Spleen (tissue), 11 donors: ENCODE measurements at regions not wholly inside any gene's neighbourhood (a gene's known extent, or its start where the extent isn't known, plus 50 kb on each side); places are given as distances from the start of the nearest gene placed in this dataset.

Source experiments
- DNase-seq: peaks from one replicate; pipeline ENCODE4 v3.0.0-alpha.2; 2020
- H3K27ac ChIP-seq, 8 donors: fragments of 200-600 bp; sonication (generic) in 7 of 8; 1 replicate in 4 of 8; 2 replicates in 4 of 8; pipeline versions ENCODE4 v1.5.0 to v1.8.0; 2016 to 2021; ENCODE audit warnings: inconsistent platforms in 4 of 8, mild to moderate bottlenecking in 4 of 8, moderate library complexity in 1 of 8
- H3K27me3 ChIP-seq, 7 donors: fragments of 200-600 bp; sonication (generic) in 6 of 7; replicated peaks in 1 of 7; 1 replicate in 4 of 7; 2 replicates in 3 of 7; pipeline versions ENCODE4 v1.5.0 to v1.8.0; 2016 to 2021; ENCODE audit warnings: inconsistent platforms in 3 of 7, mild to moderate bottlenecking in 1 of 7
- H3K36me3 ChIP-seq, 6 donors: fragments of 200-600 bp; sonication (generic) in 5 of 6; 1 replicate in 4 of 6; 2 replicates in 2 of 6; pipeline versions ENCODE4 v1.5.0 to v1.8.0; 2016 to 2021; ENCODE audit warnings: inconsistent platforms in 2 of 6
- H3K4me1 ChIP-seq, 6 donors: fragments of 200-600 bp; sonication (generic) in 5 of 6; 1 replicate in 3 of 6; 2 replicates in 3 of 6; pipeline versions ENCODE4 v1.5.0 to v1.8.0; 2016 to 2021; ENCODE audit warnings: inconsistent platforms in 3 of 6
- H3K4me3 ChIP-seq, 8 donors: fragments of 200-600 bp; sonication (generic) in 7 of 8; 1 replicate in 4 of 8; 2 replicates in 4 of 8; pipeline versions ENCODE4 v1.5.0 to v1.8.0; 2016 to 2021; ENCODE audit warnings: inconsistent platforms in 4 of 8, mild to moderate bottlenecking in 4 of 8, moderate library complexity in 2 of 8
- H3K9me3 ChIP-seq, 8 donors: fragments of 200-600 bp; sonication (generic) in 7 of 8; 1 replicate in 4 of 8; 2 replicates in 4 of 8; pipeline versions ENCODE4 v1.5.0 to v1.8.0; 2016 to 2021; ENCODE audit warnings: inconsistent platforms in 4 of 8
- POLR2A ChIP-seq, 3 donors: fragments of 450-650 bp; IDR thresholded peaks; one replicate each; pipeline ENCODE4 v1.5.1; 2017; ENCODE audit warnings: antibody characterized with exemption in 3 of 3, mild to moderate bottlenecking in 1 of 3
- POLR2AphosphoS5 ChIP-seq, 3 donors: sonication (generic); formaldehyde crosslinking; IDR thresholded peaks; one replicate each; pipeline ENCODE4 v1.5.1; 2017; ENCODE audit warnings: antibody characterized with exemption in 3 of 3
- WGBS, 5 donors: extraction: QIAGEN DNeasy Blood & Tissue Kit in 3 of 5; methylation state at CpG; one replicate each; pipeline versions ENCODE4 v1.1.5 to v1.1.7; 2013 to 2018; 5-methylcytosine and 5-hydroxymethylcytosine counted together
- intact Hi-C: fragments of 100-400 bp; cut with DNase I; formaldehyde crosslinking; loops from one replicate; pipeline ENCODE4 v1.15.0; 2023; ENCODE audit warnings: low total_unique reads
- TF ChIP-seq, protein P1 (sequence below), 11 experiments: fragments of 200-600 bp in 7 of 11; fragments of 450-650 bp in 4 of 11; sonication (generic) in 4 of 11; IDR thresholded peaks in 8 of 11; conservative IDR thresholded peaks in 3 of 11; 1 replicate in 7 of 11; 2 replicates in 4 of 11; pipeline versions ENCODE4 v1.4.0 to v1.8.0; 2016 to 2021; ENCODE audit warnings: antibody characterized with exemption in 11 of 11, inconsistent platforms in 4 of 11, mild to moderate bottlenecking in 1 of 11
- donor health status: healthy with polysubstance abuse.
- donor health status: DM: no; HTN: no; CAD: no; lungs with moderate emphysema.
- donor health status: DM: no; HTN: no; CAD: no.
- donor health status: Bipolar disorder and iron deficiency.
- donor health status: healthy.
- donor health status: DM: no; HTN: no; CAD: no.
- donor health status: DM: yes; HTN: yes; CAD: no.

GRCh38 chr17:72049914-72050313 lies 70.9 kb upstream of the SOX9 start:
- intact Hi-C loops = no loop called here
- no peaks in the 10 kb centered on the region for H3K36me3 ChIP-seq
- no peaks in the 10 kb centered on the region for H3K4me1 ChIP-seq
- peaks cover 0 to 22% (median 0%) of the 10 kb centered on the region in 7 donors for H3K27me3 ChIP-seq
- H3K9me3 ChIP-seq = peaks cover 0 to 13% (median 0%) of the 10 kb centered on the region in 8 donors
- H3K4me3 ChIP-seq = no peak overlapping the region
- DNase-seq = no peak
- WGBS, 5 donors = 70 to 86% (median 82%) methylated on average over 2 of the region's 2 CpGs
- TF ChIP-seq POLR2AphosphoS5 (IDR thresholded peaks at IDR 0.05) (no peak), POLR2A (IDR thresholded peaks at IDR 0.05) (no peak)
- TF ChIP-seq, protein P1, sequence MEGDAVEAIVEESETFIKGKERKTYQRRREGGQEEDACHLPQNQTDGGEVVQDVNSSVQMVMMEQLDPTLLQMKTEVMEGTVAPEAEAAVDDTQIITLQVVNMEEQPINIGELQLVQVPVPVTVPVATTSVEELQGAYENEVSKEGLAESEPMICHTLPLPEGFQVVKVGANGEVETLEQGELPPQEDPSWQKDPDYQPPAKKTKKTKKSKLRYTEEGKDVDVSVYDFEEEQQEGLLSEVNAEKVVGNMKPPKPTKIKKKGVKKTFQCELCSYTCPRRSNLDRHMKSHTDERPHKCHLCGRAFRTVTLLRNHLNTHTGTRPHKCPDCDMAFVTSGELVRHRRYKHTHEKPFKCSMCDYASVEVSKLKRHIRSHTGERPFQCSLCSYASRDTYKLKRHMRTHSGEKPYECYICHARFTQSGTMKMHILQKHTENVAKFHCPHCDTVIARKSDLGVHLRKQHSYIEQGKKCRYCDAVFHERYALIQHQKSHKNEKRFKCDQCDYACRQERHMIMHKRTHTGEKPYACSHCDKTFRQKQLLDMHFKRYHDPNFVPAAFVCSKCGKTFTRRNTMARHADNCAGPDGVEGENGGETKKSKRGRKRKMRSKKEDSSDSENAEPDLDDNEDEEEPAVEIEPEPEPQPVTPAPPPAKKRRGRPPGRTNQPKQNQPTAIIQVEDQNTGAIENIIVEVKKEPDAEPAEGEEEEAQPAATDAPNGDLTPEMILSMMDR (IDR thresholded peaks at IDR 0.05 in 8 of 11, conservative IDR thresholded peaks at IDR 0.05 in 3 of 11) = no peak
- no peak overlapping the region for H3K27ac ChIP-seq

GRCh38 chr17:72053036-72053435 lies 67.8 kb upstream of the SOX9 start:
- no peak for DNase-seq
- TF ChIP-seq POLR2A (IDR thresholded peaks at IDR 0.05) (no peak), POLR2AphosphoS5 (IDR thresholded peaks at IDR 0.05) (no peak)
- TF ChIP-seq, protein P1 (IDR thresholded peaks at IDR 0.05 in 8 of 11, conservative IDR thresholded peaks at IDR 0.05 in 3 of 11) = no peak
- H3K4me1 ChIP-seq = no peaks in the 10 kb centered on the region
- H3K27me3 ChIP-seq = peaks cover 0 to 18% (median 0%) of the 10 kb centered on the region in 7 donors
- WGBS, 5 donors = 31 to 36% (median 34%) methylated on average over 11 of the region's 11 CpGs
- H3K36me3 ChIP-seq = no peaks in the 10 kb centered on the region
- H3K4me3 ChIP-seq = no peak overlapping the region
- H3K27ac ChIP-seq = no peak overlapping the region
- peaks cover 0 to 13% (median 0%) of the 10 kb centered on the region in 8 donors for H3K9me3 ChIP-seq
- intact Hi-C loops = no loop called here

- peaks cover 0 to 13% (median 0%) of the 10 kb centered on the region in 8 donors for H3K9me3 ChIP-seq
- H3K4me3 ChIP-seq = no peak overlapping the region
- H3K27ac ChIP-seq = no peak overlapping the region
- no peak for DNase-seq
- peaks cover 0 to 18% (median 0%) of the 10 kb centered on the region in 7 donors for H3K27me3 ChIP-seq
- intact Hi-C loops = no loop called here
- H3K4me1 ChIP-seq = no peaks in the 10 kb centered on the region
- WGBS, 5 donors = 18 to 29% (median 20%) methylated on average over 12 of the region's 12 CpGs
- no peaks in the 10 kb centered on the region for H3K36me3 ChIP-seq
- TF ChIP-seq POLR2A (IDR thresholded peaks at IDR 0.05) = no peak
- TF ChIP-seq POLR2AphosphoS5 (IDR thresholded peaks at IDR 0.05) = no peak
- TF ChIP-seq, protein P1 (IDR thresholded peaks at IDR 0.05 in 8 of 11, conservative IDR thresholded peaks at IDR 0.05 in 3 of 11) = no peak
These were observed 67.4 kb upstream of the SOX9 start for GRCh38 chr17:72053449-72053848.

GRCh38 chr17:72056155-72056554 lies 64.7 kb upstream of the SOX9 start:
- H3K4me3 ChIP-seq = no peak overlapping the region
- 84 to 96% (median 94%) methylated on average over 4 of the region's 4 CpGs for WGBS, 5 donors
- no peak overlapping the region for H3K27ac ChIP-seq
- DNase-seq = no peak
- H3K9me3 ChIP-seq = peaks cover 0 to 7% (median 0%) of the 10 kb centered on the region in 8 donors
- no peaks in the 10 kb centered on the region for H3K36me3 ChIP-seq
- no peaks in the 10 kb centered on the region for H3K4me1 ChIP-seq
- H3K27me3 ChIP-seq = peaks cover 0 to 12% (median 0%) of the 10 kb centered on the region in 7 donors
- intact Hi-C loops = no loop called here
- TF ChIP-seq, protein P1 (IDR thresholded peaks at IDR 0.05 in 8 of 11, conservative IDR thresholded peaks at IDR 0.05 in 3 of 11) = no peak
- TF ChIP-seq POLR2A (IDR thresholded peaks at IDR 0.05) = no peak
